NCI-H2081 (cell line): ENCODE measurements at regions not wholly inside any gene's neighbourhood (a gene's known extent, or its start where the extent isn't known, plus 50 kb on each side); places are given as distances from the start of the nearest gene placed in this dataset.
A peak's percentile ranks its signal among the peaks of the same experiment; 100 is the strongest.

Experiments used
- DNase-seq, 2 experiments: peaks; one replicate each; lab custom pipeline; 2025; lab: John Stamatoyannopoulos, UW

DNA sequence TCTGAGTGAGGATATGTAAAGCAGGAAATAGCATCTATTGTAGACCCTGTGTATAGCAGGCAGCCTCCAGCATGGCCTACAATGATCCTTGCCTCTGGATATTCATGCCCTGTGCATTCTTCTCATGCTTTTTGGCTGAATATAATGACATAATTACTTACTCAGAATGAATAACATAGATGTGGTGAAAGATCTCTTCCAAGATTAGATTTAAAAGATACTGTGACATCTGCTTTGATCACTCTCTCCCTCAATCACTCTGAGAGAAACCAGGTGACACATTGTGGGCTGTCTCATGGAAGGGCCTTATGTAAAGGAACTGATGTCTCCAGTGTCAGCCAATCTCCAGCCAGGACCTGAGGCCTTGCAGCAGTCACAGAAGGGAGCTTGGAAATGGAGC, 376.7 kb downstream of the DNAH5 start:
- no peak for DNase-seq

DNA sequence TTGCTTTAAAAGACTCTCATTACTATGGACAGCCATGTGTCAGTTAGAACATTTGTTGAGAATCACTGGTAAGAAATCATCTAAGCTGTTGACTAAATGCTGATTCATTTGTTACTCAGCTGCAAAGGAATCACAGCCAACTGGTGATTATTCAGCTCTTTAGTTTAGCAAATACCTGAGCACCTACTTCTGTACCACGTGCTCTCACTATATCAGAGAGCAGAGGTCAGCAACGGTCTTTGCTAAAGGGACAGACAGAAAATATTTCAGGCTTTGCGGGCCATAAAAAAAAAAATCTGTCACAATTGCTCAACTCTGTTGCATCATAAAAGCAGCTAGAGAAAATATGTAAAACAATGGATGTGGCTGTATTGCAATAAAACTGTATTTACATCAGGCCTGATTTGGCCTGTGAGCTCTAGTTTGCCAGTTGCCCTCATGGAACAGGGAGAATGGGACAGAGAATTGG, 377.6 kb downstream of the DNAH5 start:
- no peak for DNase-seq

DNA sequence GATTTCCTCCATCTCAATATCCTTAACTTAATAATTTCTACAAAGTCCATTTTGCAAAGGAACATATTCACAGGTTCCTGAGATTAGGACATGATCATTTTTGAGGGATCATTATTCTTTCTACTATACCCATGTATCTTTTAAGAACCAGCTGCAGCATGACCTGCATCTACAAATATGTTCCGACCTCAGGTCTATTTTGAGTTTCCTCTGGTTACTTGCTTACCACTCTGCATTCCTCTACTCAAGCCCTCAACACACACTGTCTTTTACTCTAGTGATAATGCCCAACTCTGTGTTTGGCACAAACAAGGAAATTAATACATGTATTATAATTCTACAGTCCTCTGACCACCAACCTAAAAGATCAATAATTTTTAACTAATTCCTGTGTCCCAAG, 386.1 kb downstream of the DNAH5 start:
- DNase-seq = no peak

DNA sequence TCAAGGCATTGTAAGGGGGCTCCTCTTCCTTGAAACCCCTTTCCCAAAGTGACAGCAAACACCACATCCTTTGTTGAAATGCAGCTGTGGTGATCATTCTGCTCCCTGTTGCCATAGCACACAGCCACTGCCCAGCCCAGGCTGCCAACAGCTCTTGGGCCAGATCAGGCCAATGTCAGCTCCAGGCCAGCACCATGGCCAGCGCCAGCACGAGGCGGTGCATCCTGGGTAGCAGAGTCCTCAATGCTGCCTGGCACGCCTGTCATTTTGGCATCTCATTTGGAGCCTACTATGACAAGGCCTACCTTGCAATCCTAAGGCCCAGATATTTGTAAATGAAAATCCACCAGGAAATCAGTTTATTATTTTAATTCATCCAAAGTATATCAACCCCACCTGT, 390.6 kb downstream of the DNAH5 start:
- no peak for DNase-seq

DNA sequence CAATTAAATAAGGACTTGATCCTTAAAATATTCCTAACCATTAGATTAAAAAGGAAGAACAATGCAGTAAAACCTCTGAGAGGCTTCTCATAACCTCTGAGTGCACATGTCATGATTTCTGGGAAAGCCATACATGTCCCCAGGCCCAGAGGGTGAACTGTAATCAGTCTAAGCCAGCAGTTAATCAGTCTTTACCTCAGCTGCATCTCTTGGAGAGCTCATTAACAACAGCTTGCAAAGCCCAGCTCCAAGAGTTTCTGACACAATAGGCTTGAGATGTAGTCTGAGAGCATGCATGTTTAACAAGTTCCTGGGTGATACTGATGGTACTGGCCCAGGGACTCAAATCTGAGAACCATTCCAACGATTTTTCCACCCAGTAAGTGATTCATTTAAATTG, 392.1 kb downstream of the DNAH5 start:
- peak in 1 of 2 experiments; percentile 24 for DNase-seq

DNA sequence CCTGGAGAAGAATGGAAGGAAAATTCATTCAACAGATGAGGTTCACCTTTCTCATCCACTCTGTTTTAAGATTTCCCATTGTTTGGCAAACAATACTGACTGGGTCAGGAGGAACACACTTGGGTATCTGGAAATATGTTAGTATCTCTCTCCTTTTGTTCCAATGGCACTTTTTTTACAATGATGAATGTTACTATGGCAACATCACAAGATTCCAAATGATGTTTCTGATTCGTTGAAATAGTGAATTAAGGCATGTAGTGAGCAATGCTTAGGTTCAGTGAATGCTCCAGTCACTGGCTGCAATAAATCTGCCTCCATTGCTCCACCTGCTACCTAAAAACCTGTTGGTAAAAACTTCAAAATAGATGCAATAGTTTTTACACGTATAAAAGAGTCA, 392.8 kb downstream of the DNAH5 start:
- DNase-seq = no peak

DNA sequence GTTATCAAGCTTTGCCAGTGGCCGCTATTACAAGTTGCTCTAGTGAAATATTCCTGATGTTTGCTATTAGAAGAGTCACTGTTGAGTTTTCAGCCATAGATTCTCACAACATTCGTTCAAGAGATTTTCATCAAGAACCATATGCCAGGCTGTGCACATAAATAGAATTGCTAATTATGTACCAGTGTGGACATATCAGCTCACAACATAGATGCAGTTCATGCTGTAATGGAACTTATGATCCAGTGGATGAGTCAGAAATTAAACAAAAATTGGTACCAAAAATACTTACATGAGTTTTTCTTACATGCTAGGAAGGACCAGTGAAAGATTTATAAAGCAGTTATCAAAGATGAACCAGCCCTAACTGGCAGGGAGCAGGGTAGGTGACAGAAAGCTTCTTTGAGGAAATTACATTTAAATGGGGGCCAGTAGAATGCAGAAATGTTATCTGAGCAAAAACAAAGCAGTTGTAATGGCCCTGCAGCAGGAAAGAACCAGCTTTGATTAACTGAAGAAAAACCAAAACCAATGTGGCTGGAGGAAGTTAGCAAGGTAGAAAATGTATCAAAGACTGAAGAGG, 404.2 kb downstream of the DNAH5 start:
- DNase-seq = no peak

DNA sequence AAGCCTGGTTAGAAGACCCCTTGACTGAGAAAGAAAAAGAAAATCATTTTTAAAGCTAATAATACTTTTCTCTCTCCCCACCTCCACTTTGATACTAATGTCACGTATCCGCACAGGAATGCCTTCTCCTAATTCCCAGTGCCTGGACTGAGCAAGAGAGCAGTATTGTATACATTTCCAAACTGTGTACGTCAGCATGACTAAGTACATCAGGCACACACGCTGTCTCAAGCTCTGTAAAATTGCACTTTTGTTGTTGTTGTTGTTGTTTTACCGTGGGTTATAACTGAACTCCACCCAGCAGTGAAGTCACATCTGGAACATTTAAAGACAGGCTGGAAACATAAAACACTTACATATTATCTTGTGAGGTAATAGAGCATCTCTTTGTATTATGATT, 407.6 kb downstream of the DNAH5 start:
- DNase-seq = no peak

DNA sequence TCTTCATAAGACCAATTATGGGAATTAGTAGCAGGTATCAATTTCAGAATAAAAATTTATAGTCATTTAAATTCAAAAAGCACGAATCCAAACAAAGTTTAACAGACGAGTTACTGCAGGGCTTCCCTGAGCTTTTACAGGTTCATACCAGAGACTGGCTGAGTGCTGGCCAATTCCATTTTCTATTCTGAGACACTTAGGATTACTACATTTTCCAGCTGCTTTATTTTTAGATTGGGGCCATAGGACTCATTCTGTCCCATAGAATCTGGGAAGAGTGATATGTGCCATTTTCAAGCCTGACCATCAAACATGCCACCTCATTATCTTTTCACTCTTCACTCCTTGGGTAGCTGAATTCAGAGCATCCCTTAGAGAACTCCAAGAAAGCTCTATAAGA, 410.7 kb downstream of the DNAH5 start:
- no peak for DNase-seq

DNA sequence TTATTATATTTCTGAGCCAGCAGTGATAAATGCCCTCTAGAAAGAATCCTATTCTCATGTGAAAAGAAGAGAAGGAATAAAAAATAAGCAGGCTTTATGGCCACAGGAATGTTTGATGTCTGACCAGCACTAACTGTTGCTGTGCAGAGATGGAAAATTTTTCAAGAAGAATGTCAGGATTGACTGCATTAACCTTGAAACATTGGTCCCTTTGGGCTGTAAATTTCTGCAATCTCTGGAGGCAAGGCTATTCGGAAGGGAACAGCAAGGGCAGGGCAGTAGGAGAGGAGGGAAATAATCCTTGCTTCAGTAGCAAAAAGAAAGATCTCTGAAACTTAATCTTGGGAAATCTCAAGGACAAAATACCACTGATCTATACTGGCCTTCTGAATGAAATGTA, 415.2 kb downstream of the DNAH5 start:
- DNase-seq = no peak

DNA sequence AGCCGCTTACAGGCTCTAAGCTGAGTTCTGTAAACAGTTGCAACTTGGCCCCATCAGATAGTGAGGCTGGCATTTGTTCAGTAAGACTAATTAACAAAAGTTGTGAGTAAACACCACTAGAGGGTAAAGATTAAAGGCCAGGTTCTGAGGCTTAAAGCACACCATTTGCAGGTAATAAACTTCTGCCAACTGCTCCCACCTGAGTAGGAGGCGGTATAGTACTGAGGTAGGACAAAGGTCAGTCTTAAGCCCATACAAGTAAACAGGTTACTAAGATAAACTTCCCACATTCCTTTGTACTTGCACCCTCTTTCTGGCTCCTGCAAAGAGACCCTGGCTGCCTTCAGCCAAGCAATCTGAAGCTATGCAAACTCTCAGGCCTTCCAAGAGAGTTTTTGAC, 419.6 kb downstream of the DNAH5 start:
- no peak for DNase-seq

DNA sequence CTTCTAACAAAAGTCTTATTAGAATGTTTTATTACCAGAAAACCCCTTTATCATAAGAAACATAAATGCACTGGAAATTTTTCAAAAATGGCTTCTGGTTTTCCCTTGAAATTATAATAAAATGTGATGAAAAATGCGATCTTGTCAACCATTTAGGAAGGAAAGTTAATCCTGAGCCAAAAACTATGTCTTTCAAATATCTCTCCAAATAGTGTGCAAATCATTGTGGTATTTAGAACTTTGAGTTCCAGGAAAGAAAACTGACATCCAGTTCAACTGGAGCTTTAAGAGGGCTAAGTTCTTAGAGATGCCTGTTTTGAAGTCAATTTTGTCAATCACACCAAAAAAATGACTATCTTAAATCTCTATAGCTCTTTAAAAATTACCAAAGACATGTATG, 425.4 kb downstream of the DNAH5 start:
- DNase-seq = no peak

DNA sequence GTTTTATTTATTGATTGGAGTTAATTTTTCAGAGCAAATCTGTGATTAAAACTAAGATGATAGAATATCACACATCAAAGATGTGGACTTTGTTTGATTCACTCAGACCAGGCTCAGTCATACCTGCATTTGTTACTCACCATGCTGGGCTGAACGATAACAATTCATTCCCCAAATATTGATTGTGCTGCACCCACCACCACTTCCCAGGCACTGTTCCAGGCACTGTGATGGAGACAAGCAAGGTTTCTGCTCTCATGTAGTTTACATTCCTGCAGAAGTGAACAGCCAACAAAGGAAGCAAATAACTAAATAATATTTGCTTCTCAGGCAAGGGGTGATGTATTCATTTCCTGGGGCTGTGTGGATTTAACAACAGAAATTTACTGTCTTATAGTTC, 428.3 kb downstream of the DNAH5 start:
- no peak for DNase-seq

DNA sequence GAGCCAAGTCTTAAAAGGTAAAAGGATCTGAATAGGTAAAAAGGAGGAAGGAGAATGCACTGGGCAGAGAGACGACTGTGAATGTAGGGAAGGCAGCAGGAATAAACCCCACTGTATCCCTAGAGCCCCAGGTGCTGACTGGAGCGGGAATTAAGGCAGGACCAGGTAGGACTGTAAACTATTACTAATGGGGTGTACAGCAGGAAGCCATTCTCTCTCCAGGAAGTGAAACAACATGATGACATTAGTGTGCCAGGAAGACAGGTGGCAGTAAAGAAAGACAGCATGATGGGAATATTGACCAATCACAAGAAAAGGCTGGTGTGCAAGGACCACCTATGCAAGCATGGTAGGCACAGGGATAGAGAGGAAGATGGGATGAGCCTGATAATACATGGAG, 433.0 kb downstream of the DNAH5 start:
- DNase-seq = peak; percentile 49 to 81

DNA sequence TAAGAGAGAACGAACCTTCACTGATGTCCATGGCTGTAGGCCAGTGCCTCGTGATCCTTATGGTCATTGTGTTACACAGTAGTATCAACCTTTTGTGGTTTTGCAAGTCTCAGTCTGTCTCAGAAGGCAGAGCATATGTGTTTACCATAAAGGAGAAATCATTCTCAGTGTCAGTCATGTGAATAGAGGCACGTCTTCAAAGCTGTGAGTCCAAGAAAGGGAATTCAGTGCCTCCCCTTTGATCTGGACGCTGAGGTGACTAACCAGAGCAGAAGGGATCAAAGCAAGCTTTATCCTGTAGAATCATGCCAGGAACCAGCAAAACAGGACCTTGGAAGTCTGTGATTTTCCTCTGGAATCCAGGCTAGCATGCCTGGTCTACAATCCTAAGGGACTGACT, 433.9 kb downstream of the DNAH5 start:
- DNase-seq = no peak

DNA sequence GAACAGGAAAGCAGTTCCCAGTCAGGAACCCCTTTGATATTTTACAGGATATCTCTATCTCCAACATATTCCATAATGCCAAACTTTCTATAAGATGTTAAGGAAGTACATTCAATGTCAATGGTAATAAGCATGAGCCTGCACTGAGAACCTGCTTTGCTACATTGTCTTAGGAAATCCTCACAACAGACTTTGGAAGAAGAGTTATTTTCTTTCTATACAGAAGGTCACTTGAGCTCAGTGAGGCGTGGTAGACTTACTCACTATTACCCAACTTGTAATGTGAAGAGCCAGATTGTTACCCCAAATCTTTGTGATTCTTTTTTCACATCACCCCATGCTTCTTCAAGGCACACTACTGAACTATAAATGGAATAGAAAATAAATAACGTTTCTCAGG, 435.9 kb downstream of the DNAH5 start:
- no peak for DNase-seq

DNA sequence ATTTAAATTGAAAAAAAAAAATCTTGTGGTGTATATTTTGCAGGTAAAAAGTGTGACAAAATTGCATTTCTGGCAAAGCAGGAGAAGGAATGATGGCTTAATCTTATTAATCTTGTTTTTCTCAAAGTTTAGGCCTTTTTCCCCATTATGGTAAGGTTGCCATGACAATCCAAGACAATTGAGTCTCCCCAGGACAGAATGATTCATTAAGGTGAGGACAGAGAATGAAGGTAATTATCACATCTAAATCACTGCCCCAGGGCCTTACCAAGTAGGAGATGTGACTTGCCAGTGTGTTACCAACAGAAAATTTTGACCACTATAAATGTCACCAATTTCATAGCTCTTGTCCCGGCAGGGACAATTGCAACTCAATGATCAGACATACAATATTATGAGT, 439.2 kb downstream of the DNAH5 start:
- DNase-seq = peak in 1 of 2 experiments; percentile 61

DNA sequence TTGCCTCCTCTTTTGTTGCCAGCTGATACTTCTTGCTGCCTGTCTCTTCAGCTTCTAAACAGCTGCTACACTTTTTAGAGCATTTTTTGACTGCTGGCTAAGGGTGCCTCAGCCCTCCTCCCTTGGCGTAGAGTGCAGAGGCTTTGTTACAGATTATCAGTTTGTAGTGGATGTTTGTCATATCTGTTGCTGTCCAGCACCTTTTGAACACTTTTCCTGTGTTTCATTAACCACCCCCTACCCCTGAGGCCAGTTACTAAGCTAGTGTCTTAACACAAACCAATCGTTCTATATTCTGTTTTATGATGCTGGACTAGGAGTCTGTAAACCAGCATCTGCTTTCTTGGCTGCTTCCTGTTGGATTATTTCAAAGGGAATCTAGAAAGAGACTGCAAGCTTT, 441.5 kb downstream of the DNAH5 start:
- no peak for DNase-seq

DNA sequence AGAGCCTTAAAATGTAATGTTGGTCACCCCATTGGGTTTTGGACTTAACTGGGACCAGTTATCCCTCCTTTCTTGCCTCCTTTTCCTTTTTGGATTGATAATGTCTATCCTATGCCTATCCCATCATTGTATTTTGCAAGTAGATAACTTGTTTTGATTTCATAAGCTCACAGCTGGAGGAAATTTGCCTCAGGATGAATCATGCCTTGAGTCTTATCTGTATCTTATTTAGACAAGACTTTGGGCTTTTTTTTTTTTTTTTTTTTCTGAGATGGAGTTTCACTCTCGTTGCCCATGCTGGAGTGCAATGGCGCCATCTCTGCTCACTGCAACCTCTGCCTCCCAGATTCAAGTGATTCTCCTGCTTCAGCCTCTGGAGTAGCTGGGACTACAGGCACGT, 443.3 kb downstream of the DNAH5 start:
- no peak for DNase-seq

DNA sequence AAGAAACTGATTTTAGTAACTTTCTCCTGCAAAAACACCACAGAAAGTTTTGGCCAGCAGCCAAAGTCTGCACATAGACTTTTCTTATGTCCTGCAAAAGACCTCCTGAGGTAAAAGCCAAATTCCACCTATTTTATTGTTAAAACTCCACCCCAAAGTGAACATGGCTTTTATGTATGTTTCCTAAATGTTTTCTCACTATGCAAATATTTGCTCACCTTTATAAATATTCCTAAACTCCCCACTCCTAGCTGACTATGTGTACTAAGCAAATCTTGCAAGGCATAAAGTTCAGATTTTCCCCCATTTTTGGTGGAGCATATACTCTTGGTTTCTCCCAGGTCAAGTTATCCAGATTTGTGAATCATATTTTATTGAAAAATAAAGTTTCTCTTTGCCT, 446.2 kb downstream of the DNAH5 start:
- no peak for DNase-seq

DNA sequence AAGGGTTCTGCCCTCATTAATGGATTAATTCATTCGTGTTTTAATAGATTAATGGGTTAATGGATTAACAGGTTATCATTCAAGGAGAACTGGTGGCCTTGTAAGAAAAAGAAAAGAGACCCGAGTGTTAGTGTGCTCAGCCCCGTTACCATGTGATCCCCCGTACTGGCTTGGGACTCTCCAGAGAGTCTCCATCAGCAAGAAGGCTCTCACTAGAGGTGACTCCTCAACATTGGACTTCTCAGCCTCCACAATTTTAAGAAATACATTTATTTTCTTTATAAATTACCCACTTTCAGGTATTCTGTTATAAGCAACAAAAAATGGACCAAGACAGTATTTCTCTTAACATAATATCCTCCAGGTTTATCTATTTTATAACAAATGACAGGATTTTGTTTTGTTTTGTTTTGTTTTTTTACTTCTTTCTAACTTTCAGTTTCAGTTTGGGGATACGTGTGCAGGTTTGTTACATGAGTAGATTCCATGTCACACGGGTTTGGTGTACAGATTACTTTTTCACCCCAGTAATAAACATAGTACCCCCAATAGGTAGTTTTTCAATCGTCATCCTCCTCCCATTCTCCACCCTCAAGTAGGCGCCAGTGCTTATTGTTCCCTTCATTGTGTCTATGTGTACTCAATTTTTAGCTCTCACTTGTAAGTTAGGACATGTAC, 456.1 kb downstream of the DNAH5 start:
- DNase-seq = no peak

DNA sequence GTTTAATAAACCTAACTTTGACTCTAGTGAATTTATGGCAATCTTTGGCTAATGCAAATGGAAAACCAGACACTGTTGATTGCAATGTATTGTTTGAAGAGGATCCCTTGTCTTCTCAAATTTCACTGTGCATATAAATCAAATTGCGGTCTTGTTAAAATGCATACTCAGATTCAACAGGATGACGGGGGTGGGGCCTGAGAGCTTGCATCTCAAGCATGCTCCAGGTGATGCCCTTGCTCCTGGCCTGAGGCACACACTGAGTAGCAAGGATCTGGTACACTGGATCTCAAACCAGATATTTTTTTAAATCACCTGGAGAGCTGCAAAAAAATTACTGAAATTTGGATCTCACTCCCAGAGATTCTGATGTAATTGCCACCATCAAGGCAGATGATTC, 463.7 kb downstream of the DNAH5 start:
- DNase-seq = peak in 1 of 2 experiments; percentile 21

DNA sequence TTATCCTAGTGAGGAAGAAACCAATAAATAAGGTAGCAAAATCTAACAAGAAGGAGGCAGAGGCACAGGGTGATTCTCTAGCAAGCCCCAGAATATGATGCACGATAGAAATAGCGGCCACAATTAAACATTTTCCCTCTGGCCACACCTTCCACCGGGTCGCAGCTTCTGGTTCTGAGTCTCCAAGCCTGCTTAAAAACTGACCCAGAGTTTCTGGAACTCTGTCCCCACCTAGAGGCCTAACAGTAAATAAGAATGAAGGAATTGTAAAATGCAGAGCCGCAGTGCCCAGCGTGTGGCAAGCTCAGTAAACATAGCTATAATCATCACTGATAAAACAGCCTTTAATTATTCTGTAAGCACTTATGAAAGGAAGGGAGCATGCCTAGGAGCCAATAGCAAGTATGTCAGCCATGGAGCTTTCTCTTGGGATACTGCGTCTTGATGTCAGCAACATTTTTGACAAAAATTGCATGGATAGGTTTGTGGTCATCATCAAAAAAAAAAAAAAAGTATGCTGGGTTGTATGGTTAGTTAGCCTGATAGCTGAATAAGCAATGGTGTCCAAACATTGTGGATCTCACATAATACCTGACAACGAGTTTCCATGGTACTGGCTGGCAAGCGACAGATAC, 465.5 kb downstream of the DNAH5 start:
- peak; percentile 87 to 90 for DNase-seq
